NCI-H2227 (cell line): ENCODE measurements at regions not wholly inside any gene's neighbourhood (a gene's known extent, or its start where the extent isn't known, plus 50 kb on each side); places are given as distances from the start of the nearest gene placed in this dataset.
"Not testable (repeated sequence)": the region's sequence is repeated elsewhere in the genome, so short reads cannot be mapped to it uniquely, and the experiment has no call there.

ENCODE experiments used
- DNase-seq: peaks from one replicate; lab custom pipeline; 2025; ENCODE audit not compliant: unreplicated experiment; lab: John Stamatoyannopoulos, UW

DNA sequence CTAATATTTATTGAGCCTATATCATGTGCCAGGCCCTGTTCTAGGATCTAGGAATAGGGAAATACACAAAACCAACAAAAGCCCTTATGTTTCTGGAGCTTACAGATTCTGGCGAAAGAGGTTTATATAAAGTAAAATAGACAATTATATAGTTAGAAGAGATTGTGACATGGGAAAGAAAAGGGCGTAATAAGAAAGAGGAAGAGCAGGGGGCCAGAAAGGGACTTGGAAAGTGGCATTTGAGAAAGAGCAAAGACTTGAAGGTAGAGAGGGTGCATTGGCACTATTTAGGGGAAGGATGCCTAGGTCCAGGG lies 322.5 kb upstream of the FAM78B start:
- DNase-seq, result no peak

DNA sequence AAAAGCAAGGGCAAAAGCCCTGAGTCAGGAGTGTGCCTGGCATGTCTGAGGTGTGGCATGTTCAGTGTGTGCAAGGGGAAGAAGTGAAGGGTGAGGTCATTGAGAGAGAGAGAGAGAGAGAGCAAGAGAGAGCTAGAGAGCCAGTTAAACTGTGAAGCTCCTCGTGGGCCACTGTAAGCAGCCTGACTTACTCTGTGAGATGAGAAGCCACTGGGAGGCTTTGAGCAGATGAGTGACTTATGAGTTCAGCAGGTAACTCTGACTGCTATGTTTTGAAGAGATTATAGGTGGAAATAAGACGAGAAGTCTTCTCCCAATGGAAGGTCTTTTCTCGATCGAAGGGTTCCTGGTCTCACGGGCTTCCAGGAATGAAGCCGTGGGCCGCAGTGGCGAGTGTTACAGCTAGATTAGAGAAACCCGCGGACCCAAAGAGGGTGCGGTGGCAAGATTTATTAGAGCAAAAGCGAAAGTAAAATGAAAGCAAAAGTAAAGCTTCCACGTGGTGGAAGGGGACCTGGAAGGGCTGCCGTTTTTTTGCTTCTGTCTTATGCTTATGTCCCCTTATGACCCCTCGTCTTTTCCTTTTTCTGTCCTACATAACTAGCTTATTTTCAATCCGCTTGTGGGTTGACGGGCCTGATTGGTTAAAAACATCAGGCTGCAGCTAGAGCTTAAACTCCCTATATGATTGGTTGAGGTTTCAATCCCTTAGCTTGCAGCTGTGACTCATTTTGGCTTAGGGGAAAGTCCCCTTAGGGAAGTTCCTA lies 323.1 kb upstream of the FAM78B start:
- peak; percentile 27 for DNase-seq

DNA sequence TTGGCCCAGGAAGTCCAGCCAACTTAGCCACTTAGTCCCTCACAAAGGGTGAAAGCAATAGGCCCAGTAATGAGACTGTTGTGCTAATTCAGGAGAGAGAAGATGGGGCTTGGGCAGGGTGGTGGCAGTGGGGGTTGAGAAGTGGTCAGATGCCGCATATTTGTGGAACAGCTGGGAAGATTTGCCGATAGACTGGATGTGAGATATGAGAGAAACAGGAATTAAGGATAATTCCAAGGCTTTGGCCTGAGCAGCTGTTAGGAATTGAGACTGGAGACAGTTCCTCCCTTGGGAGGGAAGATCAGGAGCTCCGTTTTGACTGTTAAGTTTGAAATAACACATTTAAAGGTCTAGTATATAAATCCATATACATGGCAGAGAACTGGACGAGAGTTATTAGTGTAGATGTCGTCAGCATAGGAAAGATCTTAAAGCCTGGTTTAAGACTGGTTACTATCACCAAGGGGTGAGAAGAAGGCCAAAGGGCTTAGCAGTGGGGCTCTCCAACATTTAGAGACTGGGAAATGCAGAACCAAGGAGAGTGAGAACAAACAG lies 323.7 kb upstream of the FAM78B start:
- no peak for DNase-seq

DNA sequence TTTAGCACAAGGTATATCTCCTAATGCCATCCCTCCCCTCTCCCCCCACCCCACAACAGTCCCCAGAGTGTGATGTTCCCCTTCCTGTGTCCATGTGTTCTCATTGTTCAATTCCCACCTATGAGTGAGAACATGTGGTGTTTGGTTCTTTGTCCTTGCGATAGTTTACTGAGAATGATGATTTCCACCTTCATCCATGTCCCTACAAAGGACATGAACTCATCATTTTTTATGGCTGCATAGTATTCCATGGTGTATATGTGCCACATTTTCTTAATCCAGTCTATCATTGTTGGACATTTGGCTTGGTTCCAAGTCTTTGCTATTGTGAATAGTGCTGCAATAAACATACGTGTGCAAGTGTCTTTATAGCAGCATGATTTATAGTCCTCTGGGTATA lies 327.0 kb upstream of the FAM78B start:
- not testable (repeated sequence) for DNase-seq

DNA sequence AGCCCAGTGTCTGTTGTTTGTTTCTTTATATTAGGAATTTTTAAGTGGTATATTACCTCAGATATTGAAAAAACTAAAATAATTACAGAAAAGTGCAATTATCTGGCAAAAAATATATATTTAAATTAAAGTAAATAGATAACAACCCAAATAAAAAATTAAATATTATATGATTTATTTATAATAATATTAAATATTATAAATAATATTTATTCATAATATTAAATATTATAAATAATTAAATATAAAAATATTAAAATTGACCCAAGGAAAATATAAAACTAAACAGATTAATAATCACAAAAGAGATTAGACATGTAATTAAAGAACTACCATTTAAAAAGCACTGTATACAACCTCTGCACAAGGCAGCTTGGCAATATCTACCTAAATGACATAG lies 331.9 kb upstream of the POGK start:
- DNase-seq, result no peak

DNA sequence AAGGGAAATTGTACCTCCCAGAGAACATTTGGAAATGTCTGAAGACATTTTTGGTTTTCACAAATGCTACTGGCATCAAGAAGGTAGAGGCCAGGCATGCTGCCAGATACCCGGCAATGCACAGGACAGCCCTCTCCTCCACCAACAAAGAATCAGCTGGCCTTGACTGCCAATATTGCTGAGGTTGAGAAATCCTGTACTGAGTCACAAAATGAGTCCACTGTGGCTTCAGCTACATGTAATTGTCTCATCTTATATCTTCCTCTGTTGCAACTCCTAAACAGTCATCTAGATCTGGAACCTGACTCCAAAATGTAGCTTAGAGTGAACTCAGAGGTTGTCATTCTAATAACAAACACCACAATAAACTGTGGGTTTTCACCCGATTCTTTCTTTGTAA lies 327.5 kb upstream of the POGK start:
- no peak for DNase-seq

DNA sequence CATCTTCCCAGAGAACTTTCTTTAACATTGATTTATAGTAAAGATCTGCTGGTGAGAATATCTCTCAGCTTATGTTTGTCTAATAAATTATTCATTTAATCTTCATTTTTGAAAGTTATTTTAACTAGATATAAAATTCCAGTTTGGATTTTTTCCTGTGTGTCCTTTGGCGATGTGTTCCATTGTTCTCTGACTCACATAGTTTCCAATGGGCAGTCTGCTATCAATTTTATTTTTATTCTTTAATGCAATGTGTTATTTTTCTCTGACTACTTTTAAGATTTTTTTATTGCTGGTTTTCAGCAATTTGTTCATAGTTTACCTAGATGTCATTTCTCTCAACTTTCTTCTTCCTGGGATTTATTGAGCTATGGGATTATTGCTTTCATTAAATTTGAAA lies 325.2 kb upstream of the POGK start:
- no peak for DNase-seq

DNA sequence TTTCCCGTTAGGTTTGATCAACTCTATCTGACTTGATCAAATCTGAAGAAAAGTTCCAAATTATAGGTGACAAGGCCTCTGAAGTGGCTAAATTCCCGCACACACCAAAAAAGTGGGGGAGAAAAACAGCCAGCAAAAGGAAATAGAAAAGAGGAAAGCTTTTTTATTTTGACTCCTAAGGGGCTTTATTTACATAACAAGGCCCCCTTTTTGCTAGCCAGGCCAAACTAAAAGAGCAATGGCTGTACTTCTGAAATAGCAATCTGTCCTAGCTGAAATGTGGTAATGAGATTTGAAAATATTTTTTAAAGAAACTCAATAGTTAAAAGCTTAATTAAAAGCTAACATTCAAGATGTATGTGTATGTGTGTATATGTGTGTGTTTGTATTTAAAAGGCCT lies 311.5 kb upstream of the POGK start:
- DNase-seq, result no peak

DNA sequence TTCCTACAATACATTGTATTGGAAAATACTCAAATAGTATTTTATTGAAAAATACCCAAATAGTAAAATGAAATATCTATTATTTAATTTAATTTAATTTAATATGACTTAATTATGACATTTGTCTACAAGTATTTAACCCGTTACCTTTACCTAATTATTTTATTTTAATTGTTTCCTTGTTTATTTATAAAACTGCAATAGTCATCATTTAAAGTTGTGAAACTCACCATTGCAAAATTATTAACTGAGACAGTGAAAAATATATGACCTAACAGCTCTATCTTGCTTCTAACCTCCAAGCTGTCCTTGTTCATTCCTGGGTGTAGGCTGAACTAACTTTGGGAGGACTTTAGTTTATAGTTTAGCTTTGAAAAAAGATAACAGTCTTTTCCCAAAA lies 300.6 kb upstream of the POGK start:
- no peak for DNase-seq

DNA sequence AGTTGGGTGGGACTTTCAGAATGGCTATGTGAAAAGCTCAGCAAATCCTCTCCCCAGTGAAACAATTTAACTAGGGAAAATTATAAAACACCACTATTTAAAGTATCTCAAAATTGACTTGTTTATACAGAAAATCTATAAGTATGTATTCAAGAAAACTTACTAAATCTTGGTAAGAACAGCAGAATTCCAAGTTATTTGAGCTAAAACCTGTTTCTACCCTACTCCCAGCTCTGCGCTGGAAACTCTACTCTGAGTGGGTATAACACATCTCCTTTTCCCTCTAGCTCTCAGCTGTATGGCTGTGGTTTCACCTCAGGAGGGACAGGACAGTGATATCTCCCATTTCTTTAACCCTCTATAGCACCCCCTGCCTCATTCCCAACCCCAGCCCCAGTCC lies 295.2 kb upstream of the POGK start:
- DNase-seq, result no peak

DNA sequence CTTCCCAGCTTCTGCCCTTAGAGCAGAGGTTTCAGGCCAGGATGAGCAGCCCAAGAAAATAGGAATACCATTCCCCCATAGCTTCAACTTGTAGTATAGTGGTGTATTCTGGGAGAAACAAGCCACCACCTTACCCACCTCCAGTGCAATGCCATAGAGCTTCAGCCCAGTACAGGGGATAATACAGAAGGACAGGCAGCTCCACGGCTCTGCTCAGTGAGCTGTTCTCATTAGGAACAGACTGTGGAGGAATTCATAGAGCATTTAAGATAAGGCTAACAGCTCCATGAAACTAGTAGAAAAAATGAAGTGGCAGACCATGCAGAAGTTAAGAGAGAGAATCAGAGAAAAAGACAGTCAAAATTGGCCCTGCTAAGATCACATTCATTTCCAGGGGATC lies 294.7 kb upstream of the POGK start:
- no peak for DNase-seq

DNA sequence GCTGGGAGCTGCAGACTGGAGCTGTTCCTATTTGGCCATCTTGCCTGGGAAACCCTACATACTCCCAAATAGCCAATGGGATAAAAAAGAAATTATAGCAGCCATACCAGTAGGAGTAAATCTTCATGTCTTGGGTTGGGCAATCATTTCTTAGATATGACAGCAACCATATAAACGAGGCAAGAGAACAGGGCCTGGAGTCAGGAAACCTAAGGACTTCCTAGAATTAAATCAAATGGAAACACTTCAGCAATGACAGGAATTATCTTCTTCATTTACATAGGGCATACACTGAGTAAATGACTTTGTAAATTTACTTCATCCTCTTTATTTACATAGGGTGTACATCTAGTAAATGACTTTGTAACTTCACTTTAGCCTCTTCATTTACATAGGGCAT lies 286.6 kb upstream of the POGK start:
- DNase-seq, result no peak

DNA sequence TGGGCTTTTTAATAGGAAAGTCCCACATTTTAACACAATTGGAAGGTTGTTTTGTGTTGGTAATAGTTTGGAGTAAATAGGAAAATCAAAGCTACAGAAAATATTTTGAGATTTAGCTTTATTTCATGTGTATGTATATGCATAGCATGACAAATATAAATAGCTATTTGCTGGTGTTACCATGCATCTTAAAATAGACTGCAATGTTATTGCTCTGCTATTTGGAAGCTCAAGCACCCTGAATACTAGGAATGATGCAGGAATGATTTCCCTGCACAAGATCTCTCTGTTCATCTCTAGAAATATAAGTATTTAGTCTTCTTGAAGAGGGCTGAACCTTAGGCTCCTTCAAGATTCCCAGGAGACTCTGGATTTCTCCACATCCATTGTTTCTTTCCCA lies 268.3 kb upstream of the POGK start:
- DNase-seq, result no peak

DNA sequence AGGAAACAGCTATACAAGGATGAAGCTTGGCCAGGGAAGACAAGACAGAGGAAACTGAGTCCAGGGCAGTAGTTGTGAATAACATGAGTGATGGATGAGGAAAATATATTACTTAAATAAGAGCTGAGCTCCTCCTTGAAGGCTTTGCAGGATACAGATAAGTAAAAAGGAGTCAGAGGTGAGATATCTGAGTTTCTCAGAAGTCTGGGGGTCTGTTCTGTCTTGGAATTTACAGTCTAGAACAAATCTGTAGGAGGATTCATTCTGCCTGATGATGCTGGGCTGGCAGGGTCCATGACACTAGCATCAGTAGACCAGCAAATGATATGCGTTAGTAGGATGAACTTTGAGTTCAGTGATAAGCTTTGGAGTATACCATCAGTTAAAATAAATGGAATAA lies 266.1 kb upstream of the POGK start:
- DNase-seq, result no peak

DNA sequence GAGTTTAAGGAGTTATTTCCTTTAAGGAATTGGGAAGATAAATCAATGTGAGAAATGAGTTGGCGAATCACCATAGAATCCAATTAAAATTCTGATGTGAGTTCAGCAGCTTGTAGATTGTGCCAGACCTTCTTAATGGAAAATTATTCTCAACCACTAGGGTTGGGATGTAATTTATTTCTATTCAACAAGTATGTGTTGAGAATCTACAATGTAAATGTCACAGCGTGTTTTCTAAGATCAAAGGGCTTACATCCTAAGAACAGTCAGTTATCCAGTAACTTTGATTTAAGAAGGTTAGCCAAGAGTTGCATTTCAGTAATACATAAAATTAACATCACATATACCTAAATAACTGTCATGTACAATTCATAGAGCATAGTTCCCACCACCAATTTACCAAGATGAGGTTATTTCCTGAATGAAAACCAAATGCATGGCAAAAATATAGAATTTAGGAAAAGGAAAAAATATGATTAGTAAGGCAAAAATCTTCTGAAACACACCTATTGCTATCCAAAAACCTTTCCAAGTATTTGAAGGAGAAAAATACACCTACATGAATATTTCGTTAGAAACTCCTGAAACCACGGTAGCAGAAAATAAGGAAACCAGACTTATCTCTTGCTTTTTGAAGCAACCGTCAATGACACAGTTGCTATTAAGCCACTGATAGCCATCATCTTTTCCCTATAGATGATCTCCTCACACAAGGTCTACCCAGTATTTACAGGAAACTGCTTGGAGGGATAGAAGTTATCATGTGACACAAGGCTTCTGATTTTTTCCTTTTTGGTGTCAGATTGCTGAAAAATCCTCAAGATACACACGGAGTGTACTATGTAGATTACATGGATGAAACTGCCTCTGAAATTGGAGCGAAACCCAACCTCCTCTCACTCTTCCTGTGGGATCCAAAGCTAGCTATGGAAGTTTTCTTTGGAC lies 259.4 kb upstream of the POGK start:
- no peak for DNase-seq

DNA sequence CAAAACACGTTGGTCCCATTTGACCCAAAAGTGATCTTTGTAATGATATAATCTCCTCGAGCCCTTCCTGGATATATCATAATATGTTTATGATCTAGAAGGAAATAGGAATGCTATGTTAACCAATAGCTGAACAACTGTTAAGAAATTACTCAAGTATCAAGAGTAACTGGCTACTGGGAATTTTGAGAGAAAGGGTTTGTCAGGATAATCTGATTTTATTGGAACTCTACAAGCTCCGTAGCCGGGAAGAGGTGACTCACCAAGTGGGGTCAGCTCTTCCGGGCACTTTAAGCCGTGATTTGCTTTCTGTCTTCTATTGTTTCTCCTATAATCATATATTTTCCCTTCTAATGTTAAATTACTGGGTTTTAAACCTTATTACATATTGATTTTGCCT lies 250.5 kb upstream of the POGK start:
- peak; percentile 78 for DNase-seq

DNA sequence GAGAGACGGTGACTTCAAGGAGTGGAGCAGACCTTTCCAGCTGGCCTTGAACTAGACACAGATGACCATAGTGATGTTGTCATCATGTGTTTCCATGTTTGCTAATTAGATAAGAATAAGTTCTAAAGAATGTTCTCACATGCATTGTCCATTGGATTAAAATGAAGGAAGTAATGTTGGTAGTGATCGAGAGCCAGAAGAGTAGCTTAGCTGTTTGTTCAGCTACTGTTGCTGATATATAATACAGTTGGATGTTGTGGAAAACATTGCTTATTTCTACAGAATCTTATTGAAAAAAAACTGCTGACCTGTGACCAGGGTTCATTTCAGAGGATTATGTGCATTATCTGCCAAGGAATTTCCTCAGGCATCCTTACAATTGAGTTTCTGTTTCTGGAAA lies 249.1 kb upstream of the POGK start:
- DNase-seq, result no peak

DNA sequence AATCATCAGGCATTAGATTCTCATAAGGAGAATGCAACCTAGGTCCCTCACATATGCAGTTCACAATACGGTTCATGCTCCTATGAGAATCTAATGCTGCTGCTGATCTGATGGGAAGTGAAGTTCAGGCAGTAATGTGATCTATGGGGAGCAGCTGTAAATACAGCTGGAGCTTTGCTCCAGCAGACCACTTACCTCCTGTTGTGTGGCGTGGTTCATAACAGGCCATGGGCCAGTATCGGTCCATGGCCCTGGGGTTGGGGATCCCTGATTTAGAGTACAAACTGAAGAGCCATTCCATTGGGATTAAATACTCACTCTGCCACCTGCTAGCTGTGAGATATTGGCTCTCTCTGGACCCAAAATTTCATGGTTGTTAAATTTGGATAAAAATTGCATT lies 244.6 kb upstream of the POGK start:
- no peak for DNase-seq

DNA sequence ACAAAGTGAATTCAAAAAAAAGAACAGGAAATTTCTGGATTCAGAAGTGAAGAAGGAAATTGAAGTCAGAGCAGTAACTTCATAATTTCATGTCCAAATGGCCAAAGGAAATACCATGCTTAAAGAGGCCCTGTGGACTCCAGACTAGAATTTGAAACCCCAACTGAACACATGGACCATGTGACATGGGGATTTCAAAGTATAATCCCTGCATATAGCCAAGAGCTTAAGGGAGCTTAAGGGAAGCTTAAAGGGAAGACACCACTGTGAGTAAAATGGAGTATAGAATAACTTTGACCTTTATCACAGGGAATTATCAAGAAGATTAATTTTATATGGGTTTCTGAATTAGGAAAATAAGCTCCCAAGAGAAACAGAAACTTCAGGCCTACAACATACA lies 241.8 kb upstream of the POGK start:
- DNase-seq, result no peak

DNA sequence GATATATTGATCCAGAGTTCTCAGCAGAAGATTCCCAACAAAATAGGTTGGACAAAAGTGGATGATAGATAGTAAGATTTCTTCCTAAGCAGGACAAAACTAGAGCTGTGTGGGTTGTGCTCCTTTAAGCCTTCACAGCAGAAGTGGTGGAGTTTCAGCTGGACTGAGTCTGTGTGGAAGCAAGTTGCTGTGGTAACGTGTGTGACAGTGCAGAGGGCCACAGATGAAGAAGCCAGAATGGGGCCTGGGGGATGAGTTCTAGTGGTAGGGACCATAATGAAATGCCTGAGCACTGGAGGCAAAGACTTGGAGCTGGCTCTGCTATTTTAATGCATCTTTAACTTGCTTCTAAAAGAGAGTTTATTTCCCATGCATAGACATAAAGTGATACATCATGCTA lies 238.7 kb upstream of the POGK start:
- DNase-seq, result no peak

DNA sequence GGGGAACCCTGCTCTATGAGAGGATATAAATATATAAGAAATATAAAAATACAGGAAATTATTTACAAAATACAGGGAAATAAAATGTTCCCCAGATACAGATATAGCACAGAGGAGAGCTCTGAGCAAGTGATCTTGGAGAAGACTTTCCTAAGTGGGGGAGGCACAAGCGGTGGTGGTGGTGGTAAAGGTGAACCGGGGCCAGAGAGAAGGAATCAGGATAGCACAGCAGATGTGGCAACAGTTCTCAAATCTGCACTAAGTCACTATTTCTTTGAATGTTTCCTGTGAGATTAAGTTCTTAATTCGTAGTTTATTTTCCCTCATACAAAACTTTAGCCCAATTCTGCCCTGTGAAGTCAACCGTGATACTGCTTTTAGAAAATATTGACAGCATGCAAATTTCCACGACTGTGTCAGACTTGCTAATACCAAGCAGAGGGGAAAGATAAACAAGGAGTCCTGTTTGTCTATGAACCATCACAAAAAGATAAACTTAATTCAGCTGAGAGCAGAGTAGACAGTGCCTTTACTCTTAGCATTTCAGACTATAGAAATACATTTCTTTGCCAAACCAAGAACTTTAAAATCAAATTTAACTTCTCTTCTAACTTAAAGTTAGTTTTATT lies 237.5 kb upstream of the POGK start:
- no peak for DNase-seq

DNA sequence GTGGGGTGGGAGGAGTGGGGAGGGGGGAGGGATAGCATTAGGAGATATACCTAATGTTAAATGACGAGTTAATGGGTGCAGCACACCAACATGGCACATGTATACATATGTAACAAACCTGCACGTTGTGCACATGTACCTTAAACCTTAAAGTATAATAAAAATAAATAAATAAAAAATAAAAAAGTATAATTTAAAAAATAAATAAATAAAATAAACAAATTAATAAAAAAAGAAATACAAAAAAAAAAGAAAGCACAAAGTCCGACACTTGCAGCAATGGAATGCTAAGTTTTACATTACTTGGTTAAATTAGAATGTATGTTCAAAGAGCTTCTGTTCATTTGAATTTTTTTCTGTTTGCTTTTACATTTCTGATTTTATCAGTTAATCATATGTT lies 236.5 kb upstream of the POGK start:
- DNase-seq, result not testable (repeated sequence)
